Mesodermal cell (in vitro differentiated cells): ENCODE measurements at regions not wholly inside any gene's neighbourhood (a gene's known extent, or its start where the extent isn't known, plus 50 kb on each side); places are given as distances from the start of the nearest gene placed in this dataset.

Source experiments
- H3K27ac ChIP-seq: 2 replicates; pipeline ENCODE4 v1.7.0; 2013; ENCODE audit warnings: mild to moderate bottlenecking, low read depth, low read length, moderate library complexity; ENCODE audit not compliant: severe bottlenecking
- H3K36me3 ChIP-seq: 2 replicates; pipeline ENCODE4 v1.7.1; 2013; ENCODE audit warnings: mild to moderate bottlenecking, low read length, moderate library complexity; ENCODE audit not compliant: control insufficient read depth, insufficient read depth
- H3K4me1 ChIP-seq: one replicate; pipeline ENCODE4 v1.7.1; 2013; ENCODE audit warnings: mild to moderate bottlenecking, low read length; ENCODE audit not compliant: insufficient read depth, control insufficient read depth, poor library complexity, severe bottlenecking
- H3K4me3 ChIP-seq: 2 replicates; pipeline ENCODE4 v1.7.0; 2013; ENCODE audit warnings: low read length, control low read depth, mild to moderate bottlenecking; ENCODE audit not compliant: insufficient read depth, poor library complexity, severe bottlenecking; ENCODE audit errors: extremely low read depth
- H3K9me3 ChIP-seq: 2 replicates; pipeline ENCODE4 v1.7.1; 2013; ENCODE audit warnings: mild to moderate bottlenecking, low read length, moderate library complexity; ENCODE audit not compliant: control insufficient read depth
- WGBS, 2 experiments: methylation state at CpG; one replicate each; pipeline ENCODE4 v1.1.5; 2013; ENCODE audit warnings: missing lambda C conversion rate in 2 of 2; ENCODE audit not compliant: insufficient coverage in 2 of 2; 5-methylcytosine and 5-hydroxymethylcytosine counted together

GRCh38 chr14:38108681-38109080, 99.0 kb upstream of the SSTR1 start:
- H3K36me3 ChIP-seq, result no peaks in the 10 kb centered on the region
- H3K4me3 ChIP-seq, result no peak overlapping the region
- no peak overlapping the region for H3K27ac ChIP-seq
- H3K4me1 ChIP-seq, result no peaks in the 10 kb centered on the region
- H3K9me3 ChIP-seq, result no peaks in the 10 kb centered on the region
- 40% methylated on average over 1 of the region's 2 CpGs; no CpG with 5 or more reads in 1 of the 2 experiments for WGBS, 2 experiments

GRCh38 chr14:38110258-38110657, 97.4 kb upstream of the SSTR1 start:
- Histone ChIP-seq H3K27ac (no peak overlapping the region), H3K9me3 (no peaks in the 10 kb centered on the region), H3K4me1 (no peaks in the 10 kb centered on the region), H3K4me3 (no peak overlapping the region), H3K36me3 (no peaks in the 10 kb centered on the region)
- WGBS, 2 experiments, result 100% methylated on average over 1 of the region's 1 CpG

DNA sequence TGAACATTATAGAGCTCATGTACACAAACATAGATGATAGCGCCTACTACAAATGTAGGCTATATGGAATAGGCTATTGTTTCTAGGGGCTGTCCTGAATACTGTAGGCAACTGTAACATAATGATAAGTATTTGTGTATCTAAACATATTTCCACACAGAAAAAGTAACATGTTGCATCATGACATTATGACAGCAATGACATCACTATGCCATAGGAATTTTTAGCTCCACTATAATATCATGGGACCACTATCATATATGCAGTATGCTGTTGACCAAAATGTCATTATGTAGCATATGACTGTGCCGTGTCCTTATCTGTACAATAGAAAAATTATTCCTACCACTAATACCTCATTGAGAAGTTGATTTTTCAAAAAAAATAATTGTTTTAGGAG, 96.7 kb upstream of the SSTR1 start:
- H3K36me3 ChIP-seq, result no peaks in the 10 kb centered on the region
- no peaks in the 10 kb centered on the region for H3K9me3 ChIP-seq
- no CpG with 5 or more reads among the region's 2 CpGs for whole genome bisulfite sequencing, 2 experiments
- H3K4me3 ChIP-seq, result no peak overlapping the region
- no peaks in the 10 kb centered on the region for H3K4me1 ChIP-seq
- no peak overlapping the region for H3K27ac ChIP-seq

GRCh38 chr14:38113546-38113945, 94.2 kb upstream of the SSTR1 start:
- Histone ChIP-seq H3K9me3 (no peaks in the 10 kb centered on the region), H3K27ac (no peak overlapping the region), H3K4me1 (no peaks in the 10 kb centered on the region), H3K36me3 (no peaks in the 10 kb centered on the region), H3K4me3 (no peak overlapping the region)

DNA sequence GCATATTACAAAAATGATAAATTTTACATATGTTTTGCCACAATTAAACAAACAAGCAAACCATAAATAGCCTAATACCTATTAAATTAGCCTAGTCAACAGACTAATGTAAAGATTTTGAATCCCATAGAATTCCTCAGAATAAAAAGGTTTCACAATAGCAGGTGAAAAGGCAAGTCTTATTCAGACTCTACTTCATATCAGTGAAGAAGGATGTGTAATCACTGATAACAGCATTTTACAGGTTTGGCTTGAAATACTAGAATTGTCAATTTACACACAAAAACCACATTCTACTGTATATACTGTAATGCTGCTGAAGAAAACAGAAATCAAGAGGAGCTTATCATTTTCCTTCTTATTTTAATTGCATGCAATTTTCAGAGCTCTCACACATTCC, 90.8 kb upstream of the SSTR1 start:
- no peaks in the 10 kb centered on the region for H3K36me3 ChIP-seq
- no peaks in the 10 kb centered on the region for H3K4me1 ChIP-seq
- H3K9me3 ChIP-seq, result no peaks in the 10 kb centered on the region
- no peak overlapping the region for H3K27ac ChIP-seq
- no peak overlapping the region for H3K4me3 ChIP-seq

- WGBS, 2 experiments, result 92 to 100% methylated on average over 2 of the region's 2 CpGs
Measured at GRCh38 chr14:38120109-38120508, 87.6 kb upstream of the SSTR1 start.

DNA sequence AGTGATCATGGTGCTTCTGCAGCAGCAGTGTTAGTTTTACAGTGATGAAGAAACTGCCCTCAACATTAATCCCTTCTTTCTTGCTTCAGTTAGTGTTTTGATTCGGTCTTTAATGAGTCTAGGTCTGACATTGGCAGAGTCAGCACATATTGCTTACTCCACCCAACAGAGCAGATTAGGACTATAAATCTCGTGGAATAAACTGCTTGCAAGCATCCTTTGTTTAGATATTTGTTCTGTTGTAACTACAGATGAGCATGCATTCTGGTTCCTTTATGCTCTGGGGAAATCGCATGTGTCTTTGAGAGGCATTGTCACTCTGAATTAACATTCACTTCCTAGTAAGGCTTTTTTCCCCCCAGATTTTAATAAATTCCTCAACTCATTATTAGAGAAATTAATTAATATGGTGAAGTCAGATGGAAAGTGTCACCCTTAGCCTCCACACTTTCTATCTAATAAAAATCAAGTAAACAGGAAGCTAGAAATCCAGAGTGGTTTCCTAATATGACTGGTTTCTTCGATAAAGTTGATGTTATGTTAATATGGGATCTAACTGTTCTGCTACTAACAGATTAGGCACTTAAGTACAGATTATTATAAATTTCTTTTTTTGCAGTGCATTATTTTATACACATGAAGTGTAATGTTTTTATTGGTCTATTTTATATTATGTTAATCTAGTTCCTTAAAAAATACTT, 86.2 kb upstream of the SSTR1 start:
- H3K4me3 ChIP-seq, result no peak overlapping the region
- no peaks in the 10 kb centered on the region for H3K9me3 ChIP-seq
- H3K36me3 ChIP-seq, result no peaks in the 10 kb centered on the region
- no peak overlapping the region for H3K27ac ChIP-seq
- WGBS, 2 experiments, result no CpG with 5 or more reads among the region's 4 CpGs
- H3K4me1 ChIP-seq, result no peaks in the 10 kb centered on the region

More at GRCh38 chr14:38120109-38120508, 87.6 kb upstream of the SSTR1 start:
- Histone ChIP-seq H3K36me3 (no peaks in the 10 kb centered on the region), H3K4me1 (no peaks in the 10 kb centered on the region), H3K9me3 (no peaks in the 10 kb centered on the region), H3K4me3 (no peak overlapping the region), H3K27ac (no peak overlapping the region)

DNA sequence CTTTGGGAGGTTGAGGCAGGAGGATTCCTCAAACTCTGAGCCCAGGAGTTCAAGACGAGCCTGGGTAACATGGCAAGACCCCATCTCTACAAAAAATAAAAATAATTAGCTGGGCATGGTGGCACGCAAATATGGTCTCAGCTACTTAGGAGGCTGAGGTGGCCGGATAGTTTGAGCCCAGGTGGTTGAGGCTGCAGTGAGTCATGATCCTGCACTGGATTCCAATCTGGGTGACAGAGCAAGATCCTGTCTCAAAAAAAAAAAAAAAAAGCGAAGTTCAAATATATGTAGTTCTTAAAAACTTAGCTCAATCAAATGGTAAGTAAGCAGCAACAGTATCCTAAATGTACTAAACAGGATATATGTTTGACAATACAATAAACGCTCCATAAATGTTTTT, 85.5 kb upstream of the SSTR1 start:
- Histone ChIP-seq H3K27ac (no peak overlapping the region), H3K4me1 (no peaks in the 10 kb centered on the region), H3K9me3 (no peaks in the 10 kb centered on the region), H3K4me3 (no peak overlapping the region), H3K36me3 (no peaks in the 10 kb centered on the region)
- WGBS, 2 experiments, result 81 to 100% methylated on average over 2 to 3 of the region's 5 CpGs

DNA sequence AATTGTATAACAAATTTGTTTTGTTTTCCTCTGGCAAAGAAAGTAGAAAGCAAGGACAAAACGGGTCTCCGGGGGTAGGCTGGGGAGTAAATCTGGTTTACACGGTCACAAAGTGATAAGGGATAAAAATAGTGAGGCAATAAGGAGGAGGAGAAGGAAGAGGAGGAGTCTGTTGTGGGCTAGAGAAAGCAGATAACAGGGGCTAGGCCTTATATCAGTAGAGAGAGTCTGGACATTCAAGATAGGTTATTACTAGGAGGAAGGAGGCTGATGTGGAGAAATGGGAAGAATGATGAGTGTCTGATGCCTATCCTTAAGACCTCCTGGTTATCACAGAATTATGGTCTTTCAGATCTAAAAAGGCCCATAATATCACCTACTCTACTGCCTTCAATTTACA, 83.2 kb upstream of the SSTR1 start:
- Histone ChIP-seq H3K36me3 (no peaks in the 10 kb centered on the region), H3K4me3 (no peak overlapping the region), H3K9me3 (no peaks in the 10 kb centered on the region), H3K4me1 (no peaks in the 10 kb centered on the region), H3K27ac (peak overlapping the region; percentile 11)
- 62 to 78% methylated on average over 3 of the region's 3 CpGs for WGBS, 2 experiments

GRCh38 chr14:38125481-38126037, 82.1 kb upstream of the SSTR1 start:
- Histone ChIP-seq H3K36me3 (no peaks in the 10 kb centered on the region), H3K27ac (no peak overlapping the region), H3K9me3 (no peaks in the 10 kb centered on the region), H3K4me1 (no peaks in the 10 kb centered on the region), H3K4me3 (no peak overlapping the region)
- WGBS, 2 experiments, result 84% methylated on average over 10 to 11 of the region's 11 CpGs

GRCh38 chr14:38127356-38127755, 80.3 kb upstream of the SSTR1 start:
- WGBS, 2 experiments, result 100% methylated on average over 1 of the region's 2 CpGs; no CpG with 5 or more reads in 1 of the 2 experiments
- no peak overlapping the region for H3K4me3 ChIP-seq

More at GRCh38 chr14:38127356-38127755, 80.3 kb upstream of the SSTR1 start:
- no peaks in the 10 kb centered on the region for H3K9me3 ChIP-seq
- no peaks in the 10 kb centered on the region for H3K4me1 ChIP-seq
- H3K27ac ChIP-seq, result no peak overlapping the region
- H3K36me3 ChIP-seq, result no peaks in the 10 kb centered on the region
